ENCODE measurements at regions not wholly inside any gene's neighbourhood (a gene's known extent, or its start where the extent isn't known, plus 50 kb on each side); places are given as distances from the start of the nearest gene placed in this dataset.
"Not testable (repeated sequence)": the region's sequence is repeated elsewhere in the genome, so short reads cannot be mapped to it uniquely, and the experiment has no call there.

DNA sequence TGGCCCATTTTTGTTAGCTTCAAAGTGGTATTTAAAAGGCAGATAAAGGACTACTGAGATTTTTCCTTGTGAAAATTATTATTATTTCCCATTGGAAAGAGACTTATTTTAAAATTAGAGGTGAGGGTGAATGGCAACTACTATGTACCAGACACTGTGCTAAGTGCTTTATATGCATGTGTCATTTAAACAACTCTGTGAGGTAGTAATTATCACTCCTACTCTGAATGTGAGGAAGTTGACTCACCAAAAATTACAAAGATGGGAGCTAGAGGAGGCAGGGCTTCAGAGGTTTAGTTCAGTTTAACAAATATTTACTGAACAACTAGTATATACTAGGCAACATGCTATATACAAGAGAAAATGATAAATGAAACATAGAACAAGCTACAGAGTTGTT lies 78.2 kb downstream of the MSL3 start:
- DNase-seq = no peak

DNA sequence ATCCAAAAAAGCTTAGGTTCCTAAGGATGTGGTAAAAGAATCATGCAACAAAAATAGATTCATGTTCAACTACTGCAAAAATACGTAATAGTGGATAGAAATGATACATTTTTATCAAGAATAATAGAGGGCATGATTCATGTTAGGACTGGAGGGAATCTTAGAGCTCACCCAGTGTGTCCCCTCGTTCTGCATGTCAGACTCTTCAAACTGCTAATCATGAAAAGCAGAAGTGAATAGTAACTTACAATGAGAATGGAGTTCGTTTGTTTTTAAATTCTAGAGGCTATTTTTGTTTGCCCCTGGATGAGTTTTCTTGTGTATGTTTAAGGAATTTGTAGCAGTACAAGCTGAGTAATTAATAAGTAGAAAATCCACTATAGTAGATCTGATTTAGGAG lies 79.4 kb downstream of the MSL3 start:
- DNase-seq = no peak

DNA sequence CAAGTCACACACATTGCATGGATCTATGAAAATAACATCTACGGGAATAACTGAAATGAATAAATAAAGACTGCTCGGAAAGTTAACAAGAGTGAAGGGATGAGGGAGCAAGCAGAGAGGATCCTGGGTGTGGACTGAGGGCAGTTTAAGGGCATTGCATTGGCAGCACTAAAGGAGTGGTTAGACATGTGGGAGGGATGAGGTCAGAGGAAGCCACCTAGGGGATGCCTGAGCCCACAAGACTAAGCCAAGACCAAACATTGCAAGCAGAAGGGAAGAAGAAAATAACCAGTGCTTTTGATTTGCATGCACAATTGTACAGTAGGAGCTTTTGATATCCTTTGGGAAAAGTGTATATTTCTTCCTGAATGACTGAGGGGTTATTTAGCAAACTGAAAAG lies 106.1 kb downstream of the MSL3 start:
- no peak for DNase-seq

DNA sequence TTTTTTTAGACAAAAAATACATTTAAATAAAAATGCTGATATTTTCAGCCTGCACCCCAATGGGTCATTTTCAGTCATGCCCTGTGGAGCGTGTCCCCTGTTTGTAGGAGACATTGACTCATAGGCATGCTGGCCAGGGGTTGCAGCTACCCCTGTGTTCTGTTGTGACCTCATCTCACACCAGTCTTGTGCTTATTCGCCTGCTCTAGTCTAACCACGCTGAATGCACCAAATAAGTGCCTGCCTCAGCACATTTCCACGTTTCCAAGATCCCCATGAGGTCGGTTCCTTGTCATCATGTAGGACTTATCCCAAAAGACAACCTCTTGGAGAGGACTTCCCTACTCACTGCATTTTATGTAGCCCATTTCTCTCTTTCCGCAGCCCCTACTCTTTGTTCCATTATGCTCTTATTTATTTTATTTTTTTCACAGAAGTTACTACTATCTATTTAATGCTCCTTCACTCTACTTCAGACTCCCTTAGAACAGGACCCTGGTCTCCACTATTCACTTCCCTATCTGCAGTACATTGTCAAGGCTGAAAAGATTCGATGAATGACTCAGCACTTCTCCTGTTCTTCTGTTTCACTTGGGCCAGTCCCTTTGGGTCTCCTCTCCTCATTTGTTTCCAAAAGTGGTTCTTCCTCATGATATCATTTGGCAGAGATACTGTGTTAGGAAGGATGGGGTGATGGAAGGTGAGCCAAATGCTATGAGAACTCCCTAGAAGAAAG lies 109.7 kb downstream of the MSL3 start:
- DNase-seq = no peak

DNA sequence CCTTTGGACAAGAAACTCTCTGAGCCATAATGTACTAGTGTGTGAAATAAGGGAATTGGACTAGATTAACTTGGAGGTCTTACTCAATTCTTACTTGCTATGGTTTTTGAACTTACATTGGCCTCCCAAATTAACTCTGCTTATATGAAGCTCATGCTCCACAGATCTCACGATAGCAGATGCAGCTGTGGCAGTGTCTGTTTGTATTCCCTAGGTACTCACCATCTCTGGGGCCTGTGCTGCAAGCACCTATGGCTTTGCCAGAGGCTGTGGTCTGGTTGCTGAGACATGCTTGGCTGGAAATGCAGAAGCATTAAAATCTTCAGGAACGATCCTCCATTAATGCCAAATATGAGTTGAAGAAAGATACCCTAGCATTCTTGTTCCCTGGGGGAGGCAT lies 112.8 kb downstream of the MSL3 start:
- DNase-seq = no peak

DNA sequence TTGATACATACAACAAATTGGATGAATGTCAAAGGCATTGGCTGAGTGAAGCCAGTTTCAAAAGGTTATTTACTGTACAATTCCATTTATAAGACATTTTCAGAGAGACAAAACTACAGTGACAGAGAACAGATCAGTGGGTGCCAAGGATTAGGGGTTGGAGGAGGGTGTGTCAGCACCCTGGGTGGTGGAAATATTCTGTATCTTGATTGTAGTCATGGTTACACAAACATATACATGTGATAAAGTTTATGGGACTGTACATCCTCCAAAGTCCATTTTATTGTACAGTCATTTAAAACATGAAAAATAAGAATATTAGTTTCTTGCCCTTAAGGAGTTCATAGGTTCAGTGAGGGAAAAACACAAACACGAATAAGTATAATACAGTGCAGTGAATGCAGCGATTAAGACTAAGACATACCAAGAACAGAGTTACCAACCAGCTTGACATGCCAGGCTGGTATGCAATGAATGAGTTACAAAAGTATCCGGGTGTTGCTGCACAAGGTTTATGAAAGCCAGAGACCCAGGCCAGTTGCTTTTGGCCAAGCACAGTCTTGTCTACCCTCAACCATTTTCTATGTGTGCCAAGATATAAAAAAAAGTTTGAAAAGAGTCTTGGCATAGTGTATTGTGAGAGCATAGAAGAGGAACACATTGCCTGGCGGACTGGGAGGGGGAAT lies 123.6 kb downstream of the MSL3 start:
- peak; percentile 15 to 78 for DNase-seq

DNA sequence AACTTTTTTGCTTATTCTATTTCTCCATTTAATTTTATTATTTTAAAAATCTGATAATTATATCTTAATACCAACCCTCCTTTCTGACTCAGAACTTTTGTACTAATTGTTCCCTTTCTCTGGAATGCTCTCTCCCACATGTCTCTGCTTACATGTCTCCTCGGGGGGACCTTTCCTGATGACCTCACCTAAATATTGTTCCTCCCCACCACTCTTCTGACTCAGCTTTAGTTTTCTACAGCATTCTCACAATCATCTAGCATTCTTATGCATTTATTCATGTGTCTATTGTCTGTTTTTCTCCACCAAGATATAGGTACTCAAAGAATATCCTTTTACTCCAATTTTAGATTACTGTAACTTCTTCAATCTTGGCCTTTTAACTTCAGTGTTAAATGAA lies 128.7 kb downstream of the MSL3 start:
- no peak for DNase-seq

DNA sequence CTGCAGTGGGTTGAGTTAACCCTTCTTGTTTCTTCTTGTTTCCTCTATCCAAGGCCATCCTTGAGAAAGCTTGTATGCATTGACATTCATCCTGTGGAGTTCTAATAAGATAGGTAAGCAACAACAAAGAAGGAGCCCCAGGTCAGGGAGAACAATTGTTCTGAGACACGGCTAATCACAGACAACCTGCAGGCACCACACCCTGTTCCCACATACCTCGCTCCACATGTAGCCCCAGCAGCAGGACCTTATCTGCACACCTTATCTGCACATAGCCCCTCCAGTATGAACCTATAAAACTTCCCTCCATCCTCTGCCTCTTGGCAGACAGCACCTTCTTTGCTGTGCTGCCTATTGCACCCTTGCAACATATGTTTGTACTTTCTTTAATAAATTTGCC lies 129.1 kb downstream of the MSL3 start:
- no peak for DNase-seq

DNA sequence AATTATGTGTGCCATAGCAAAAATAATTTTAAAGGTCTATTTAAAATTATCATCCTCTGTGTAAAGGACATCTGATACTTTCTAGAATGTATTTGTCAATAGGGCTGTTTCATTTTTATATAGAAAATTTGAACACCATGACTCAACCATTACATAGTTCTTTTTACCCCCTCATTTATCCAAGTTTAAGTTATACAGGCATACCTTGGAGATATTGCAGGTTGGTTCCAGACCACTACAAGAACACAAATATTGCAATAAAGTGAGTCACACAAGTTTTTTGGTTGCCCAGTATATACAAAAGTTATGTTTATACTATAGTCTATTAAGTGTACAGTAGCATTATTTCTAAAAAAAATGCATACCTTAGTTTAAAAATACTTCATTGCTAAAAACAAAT lies 130.4 kb downstream of the MSL3 start:
- DNase-seq = no peak

DNA sequence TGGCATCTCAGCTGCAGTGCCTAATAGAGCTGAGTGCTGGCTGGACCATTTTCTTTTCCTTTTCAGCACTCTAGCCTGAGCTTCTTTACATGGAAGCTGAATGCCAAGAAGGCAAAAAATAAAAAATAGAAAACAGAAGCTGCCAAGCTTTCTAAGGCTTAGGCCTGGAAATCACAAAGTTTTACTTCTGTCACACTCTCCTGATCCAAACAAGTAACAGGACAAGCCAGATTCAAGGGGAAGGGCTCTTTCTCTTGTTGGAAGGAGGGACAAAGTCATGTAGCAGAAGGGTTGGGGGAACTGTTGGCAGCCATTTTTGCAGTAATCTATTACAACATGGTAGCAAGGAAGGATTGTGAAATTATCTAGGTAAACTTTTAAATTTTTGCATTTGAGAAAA lies 131.8 kb downstream of the MSL3 start:
- peak in 1 of 2 experiments; percentile 30 for DNase-seq

DNA sequence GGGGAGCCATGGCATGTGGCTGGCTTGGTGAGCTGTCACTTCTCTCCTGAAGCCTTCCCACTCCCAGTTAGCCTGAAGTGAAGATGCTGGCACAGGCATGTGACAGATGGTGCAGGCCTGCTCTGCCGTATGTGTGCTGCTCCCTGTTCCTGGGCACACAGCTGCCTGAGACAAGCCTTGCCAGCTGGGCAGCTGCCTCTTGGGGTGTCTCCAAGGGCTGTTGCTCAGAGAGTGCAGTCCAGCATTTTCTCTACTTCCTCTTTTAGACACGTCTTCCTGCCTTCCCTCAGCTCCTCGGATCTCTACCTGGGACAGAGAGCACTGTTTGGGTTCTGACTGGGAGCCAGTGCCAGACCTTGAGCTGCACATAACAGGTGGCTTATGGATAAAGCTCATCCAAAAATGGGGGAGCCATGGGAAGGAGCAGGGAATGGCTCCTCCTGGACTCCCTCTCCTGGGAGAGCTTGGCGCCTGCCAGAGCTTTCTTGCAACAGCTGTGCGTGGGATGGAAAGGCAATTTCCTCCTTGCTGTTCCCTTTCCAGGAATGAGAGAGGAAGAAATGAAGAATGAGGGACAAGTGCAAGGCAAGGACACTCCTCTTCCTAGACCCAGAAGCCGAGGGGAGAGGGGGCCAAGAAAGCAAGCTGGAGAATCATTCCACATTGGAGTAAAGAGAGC lies 132.9 kb downstream of the MSL3 start:
- DNase-seq = peak; percentile 82 to 91

DNA sequence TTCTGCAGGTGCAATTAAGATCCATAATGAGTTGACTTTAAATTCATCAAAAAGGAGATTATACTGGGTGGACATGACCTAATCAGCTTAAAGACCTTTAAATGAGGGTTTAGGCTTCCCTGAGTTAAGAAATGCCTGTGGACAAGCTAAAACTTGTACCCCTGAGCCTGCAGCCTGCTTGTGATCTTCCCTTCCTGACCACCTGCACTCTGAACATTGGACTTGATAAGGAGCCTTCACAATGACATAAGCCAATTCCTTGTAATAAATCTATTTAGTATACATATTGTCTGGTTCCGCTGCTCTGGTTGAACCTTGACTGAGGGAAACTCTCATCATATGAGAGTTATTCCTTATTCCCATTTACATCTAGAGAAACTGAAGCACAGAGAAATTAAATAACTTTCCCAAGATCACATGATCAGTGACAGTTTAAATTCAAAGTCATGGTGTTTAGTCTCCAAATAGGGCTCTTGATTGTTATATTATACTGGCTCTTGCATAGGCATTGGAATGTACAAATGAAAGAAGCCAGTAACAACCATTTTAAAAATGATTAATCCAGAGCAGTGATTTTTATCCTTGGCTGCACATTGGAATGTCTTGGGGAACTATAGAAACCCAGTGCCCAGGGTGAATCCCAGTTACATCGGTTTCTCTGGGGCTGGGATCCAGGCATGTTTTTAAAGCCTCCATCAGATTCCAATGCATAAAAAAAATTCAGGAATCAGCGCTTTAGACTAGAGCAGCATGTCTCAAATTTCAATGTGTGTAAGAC lies 136.1 kb downstream of the MSL3 start:
- no peak for DNase-seq

DNA sequence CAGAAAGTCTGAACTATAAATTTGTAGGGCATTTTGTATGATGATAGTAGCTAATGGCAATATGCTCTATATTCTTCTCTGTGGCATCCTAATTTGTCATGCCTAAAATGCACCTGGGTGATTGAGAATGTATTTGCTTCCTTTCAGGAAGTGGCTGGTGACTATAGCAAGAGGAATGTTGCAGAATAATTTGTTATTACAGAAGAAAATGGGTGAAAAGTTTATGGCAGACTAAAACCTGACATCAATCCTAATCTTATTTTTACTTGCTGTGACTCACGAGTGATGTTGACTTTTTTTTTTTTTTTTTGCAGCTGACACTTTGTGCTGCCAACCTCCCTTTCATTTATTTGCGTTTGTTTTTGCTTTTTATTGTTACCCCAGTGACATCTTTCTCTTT lies 141.1 kb downstream of the MSL3 start:
- no peak for DNase-seq

DNA sequence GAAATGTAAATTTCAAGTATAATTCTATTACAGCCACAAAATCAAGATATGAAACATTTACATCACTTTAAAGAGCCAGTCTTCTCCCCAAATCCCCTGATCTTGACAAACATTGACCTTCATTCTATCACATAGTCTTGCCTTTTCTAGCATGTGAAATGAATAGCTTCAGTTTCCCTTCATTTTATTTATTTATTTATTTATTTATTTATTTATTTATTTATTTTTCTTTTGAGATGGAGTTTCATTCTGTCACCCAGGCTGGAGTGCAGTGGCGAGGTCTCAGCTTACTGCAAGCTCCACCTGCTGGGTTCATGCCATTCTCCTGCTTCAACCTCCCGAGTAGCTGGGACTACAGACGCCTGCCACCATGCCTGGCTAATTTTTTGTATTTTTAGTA lies 147.9 kb downstream of the MSL3 start:
- not testable (repeated sequence) for DNase-seq

DNA sequence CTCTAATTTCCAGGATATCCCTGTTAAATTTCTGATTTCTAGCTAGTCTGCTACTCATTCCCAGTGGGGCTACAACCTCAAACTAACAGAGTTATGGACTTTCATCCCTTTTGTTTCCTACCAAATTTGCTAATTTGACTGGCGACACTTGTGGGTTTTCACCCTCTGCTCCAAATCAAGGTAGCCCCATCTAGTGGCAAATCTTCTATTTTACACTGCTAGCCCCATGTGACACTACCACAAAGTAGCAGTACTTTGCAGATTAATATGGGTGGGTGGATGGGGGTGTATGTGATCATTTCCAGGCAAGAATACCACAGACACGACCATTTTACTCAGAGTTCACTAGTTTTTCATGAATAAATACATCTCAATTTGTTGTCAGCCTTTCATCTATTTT lies 150.3 kb downstream of the MSL3 start:
- peak; percentile 6 to 19 for DNase-seq

DNA sequence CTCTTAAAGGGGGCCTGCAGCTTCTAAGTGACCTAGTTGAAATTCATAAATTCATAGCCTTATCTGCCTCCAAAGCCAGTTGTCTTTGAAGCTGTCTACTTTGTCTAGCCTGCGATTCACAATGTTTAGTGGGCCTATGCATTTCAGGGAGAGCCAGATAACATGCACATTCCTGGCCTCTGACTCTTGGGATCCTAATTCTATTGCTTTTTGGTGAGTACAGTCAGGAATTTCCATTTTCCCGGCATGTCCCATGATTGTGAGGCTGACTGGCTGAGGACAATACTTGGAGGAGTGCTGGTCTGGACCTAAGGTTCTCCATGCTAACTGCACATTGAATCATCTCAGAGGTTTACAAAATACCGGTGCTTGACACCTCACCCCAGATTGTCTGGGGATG lies 155.0 kb downstream of the MSL3 start:
- no peak for DNase-seq

DNA sequence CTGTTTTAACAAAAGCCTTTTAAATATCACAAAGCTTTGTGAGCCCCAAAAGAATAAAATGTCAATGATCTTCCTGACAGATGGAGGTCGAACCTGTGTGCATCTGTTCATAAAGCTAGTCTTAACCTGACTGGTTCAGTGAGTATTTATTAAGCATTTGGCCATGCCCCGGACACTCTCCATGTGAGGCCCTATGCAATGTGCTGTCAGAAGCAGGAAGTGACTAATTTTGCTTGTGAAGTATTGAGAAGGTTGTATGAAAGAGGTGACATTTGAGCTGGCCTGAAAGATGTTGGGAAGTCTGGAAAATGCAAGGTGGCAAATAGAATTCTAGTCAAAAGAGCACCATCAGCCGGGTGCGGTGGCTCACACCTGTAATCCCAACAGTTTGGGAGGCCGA lies 171.4 kb downstream of the MSL3 start:
- DNase-seq = no peak

DNA sequence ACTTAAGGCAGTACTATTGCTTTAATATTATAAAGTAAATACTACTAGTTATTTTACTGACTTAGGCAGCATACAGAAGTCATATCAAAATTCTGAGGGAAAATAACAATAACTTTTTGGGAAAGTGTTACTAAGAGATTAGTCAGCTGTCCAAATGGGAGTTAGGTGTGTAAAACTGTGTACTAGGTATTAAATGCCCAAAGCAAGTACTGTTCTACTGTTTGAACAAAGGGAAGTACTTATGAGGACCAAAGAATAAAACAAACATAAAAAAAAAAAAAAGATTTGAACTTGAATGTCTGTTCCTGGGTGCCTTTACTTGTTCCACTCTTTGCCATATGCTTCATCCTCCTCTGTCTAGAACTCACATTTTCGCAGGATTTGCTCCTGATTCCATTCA lies 174.4 kb downstream of the MSL3 start:
- DNase-seq = no peak

DNA sequence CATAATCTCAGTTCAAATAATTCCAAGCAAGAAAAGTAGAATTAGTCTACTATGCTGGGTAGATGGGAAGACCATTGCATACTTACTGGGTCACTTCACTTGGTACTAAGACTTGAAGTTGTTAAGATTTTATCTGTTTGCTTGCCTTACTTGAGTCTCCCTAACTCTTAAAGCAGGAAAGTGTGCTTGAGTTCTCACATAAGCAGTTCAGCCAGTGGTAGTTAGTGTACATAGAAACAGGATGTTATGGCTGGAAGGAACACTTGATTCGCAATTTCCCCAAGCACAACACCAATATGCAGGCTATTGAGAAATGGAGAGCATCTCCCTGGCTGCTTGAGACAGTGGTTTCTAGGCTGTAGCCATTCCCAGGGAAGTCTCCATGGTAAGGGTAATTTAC lies 176.1 kb downstream of the MSL3 start:
- no peak for DNase-seq

DNA sequence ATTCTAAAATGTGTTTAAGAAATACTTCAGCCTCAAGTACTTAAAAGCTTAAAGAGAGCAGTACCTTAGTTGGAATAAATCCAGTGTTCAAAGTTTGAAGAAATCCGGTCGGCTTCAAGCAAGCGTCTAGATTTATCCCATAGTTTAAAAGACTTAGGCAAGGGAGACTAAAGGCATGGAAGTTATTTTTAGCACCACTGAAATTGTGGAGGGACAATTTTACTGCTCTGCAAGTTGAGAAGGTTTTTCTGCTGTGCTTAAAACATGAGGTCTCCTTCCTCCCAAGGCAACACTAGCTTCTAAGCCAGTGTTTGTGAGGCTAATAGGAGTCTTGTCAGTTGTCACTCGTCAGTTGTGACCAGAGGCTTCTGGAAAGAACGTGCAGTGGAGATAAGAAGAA lies 183.5 kb downstream of the MSL3 start:
- DNase-seq = no peak

DNA sequence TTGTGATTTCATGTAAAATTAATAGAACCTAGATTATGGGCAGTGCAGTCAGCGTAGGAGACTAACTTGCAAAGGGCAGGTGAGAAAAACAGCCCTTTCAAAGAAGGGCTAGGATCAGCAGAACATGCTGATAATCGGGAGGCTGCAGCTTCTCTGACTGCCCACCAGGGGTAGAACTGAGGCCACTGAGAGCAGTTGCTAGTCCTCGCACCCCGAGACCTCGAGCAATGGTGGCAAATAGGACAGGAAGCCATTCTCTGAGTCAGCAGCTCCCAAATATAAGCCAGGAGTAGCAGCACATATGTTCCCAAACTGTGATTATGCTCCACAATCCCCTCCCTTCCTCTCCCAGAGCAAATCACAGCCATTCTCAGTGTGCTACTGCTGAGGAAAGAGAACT lies 186.5 kb downstream of the MSL3 start:
- peak in 1 of 2 experiments; percentile 45 for DNase-seq

DNA sequence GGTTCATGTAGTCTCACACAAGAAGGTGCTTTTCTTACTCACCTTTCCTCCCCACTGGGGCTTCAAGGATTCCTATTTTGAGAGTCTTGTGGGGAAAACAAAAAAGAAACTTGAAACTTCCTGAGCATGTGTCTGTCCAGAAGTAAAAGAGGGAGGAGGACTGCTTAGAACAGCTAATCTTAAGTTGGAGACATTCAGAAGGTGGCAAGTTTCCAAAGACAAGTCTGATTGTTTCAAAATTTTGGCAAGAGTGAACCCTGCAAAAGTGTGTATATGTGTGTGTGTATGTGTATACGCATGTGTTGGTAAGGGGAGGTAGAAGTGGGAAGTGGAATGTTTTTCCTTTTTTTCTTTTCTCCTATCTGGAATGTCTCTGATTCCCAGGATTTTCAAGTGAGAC lies 189.0 kb upstream of the FRMPD4 start:
- no peak for DNase-seq

DNA sequence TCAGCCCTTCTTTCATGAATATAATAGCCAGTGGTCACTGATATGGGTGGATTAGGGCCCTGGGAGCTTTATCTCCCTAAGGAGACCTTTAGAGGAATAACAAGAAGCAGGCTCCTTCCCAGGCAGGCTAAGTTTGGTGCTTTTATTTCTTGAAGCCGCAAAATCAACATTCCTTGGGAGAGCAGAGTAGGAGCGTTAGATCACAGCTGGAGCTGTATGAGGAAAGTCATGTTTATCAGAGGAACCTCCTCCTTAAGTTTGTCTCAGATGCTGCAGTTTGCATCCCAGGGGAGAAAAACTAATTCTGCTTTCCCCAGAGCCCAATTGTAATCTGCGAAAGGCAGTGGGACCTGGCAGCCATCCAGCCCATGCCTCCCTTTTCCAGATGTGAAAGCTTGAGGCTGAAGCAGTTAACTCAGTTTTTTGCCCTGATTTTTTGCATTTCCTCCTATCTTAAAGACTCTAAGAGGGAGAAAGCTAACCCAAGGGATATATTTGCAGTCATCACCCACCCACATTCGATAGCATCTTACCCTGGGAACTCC lies 186.0 kb upstream of the FRMPD4 start:
- DNase-seq = no peak

All from NCI-H446 (cell line).